NCI-H774 (cell line): ENCODE measurements at regions not wholly inside any gene's neighbourhood (a gene's known extent, or its start where the extent isn't known, plus 50 kb on each side); places are given as distances from the start of the nearest gene placed in this dataset.
"Not testable (repeated sequence)": the region's sequence is repeated elsewhere in the genome, so short reads cannot be mapped to it uniquely, and the experiment has no call there.

Experiments used
- DNase-seq: peaks from one replicate; lab custom pipeline; 2025; lab: John Stamatoyannopoulos, UW

GRCh38 chr16:7278636-7279035 is 54.0 kb upstream of the RBFOX1 start:
- DNase-seq = no peak

- no peak for DNase-seq
These were observed 60.0 kb upstream of the RBFOX1 start for GRCh38 chr16:7272567-7273158.

DNA sequence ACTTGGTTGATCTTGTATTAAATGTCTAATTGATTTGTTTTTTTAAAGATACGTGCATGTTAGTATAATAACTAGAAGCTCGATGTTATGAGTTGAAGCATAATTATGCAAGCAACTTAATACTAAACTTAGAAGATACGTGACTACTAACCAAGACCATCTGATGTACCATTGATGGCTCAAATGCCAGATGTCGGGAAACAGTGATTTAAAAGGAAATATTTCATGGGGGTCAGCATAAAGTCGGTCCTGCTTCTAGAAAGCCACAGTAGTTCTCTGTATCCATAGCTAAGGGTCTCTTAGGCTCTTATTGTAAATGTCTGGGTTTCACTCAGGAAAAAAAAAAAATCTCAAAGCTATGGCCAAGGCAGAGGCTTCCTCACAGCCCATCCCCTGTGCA is 61.2 kb upstream of the RBFOX1 start:
- DNase-seq = no peak

DNA sequence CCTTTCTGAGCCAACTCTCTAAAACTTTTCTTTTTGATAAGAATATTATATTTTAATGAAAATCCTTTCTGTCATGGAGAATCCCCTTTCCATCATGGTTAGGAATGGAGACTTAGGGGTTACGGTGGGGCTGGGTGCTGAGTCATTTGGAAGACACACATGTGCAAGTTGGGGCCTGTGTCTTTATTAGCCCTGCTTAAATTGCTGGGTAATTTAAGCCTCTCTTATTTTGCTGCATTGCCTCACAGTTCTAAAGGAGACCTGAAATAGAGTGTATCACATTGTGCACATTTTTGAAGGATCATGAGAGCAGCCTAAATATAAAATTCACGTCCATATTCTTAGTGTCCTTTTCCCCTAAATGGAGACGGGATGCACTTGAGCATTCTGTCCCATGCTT is 61.8 kb upstream of the RBFOX1 start:
- DNase-seq = no peak

- no peak for DNase-seq
These were observed 62.6 kb upstream of the RBFOX1 start for GRCh38 chr16:7270006-7270405.

DNA sequence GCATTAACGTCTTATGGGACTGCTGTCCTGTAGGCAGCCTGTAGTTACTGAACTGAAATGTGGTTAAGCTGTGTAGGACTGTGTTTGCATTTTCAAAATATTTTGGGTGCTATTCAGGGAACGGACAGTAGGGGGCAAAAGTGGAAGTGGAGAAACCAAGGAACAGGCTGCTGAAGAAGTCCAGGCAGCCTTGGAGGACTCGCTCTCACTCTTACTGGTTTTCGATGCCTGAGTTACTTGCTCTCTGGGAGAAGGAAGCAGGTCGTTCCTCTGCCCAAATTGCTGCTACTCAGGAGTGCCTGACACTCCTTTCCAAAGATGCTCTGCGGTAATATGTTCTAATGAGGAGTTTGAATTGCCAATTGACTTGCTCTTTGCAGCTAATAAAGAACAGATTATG is 64.5 kb upstream of the RBFOX1 start:
- peak; percentile 39 for DNase-seq

DNA sequence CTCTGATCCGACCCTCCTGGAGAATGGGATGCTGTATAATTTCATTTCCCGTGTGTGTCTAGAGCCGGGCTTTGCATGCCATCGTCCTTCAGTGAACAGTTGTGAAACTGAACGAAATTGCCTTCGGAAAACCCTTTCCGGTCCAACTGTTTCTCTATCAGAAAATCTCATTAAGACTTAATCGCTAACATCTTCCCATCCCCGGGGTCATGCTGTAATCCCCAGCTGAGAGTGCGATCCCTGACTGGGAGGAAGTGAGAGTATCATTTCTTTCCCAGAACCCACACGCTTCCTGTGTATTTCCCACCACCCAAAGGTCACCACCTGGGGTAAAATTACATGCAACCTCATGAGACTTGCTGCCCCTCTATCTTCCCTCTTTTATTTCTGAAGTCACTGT is 75.6 kb upstream of the RBFOX1 start:
- DNase-seq = no peak

DNA sequence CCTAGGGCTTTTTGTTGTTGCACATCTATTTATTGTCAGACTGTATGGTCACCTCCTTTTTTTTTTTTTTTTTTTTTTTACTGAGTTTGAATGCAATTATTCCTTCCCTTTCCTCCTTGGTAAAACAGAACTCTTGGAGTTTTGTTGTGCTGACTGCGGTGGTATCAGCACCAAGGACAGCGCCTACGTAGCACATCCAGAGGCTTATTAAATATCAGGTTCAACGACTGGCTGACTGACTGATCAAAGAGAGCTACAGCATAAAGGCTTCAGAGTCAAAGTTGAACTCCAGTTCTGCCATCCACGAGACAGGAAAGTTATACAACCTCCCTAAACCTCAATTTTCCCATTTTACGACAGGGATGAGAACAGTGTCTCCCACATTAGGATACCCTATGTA is 86.1 kb upstream of the RBFOX1 start:
- DNase-seq = no peak

DNA sequence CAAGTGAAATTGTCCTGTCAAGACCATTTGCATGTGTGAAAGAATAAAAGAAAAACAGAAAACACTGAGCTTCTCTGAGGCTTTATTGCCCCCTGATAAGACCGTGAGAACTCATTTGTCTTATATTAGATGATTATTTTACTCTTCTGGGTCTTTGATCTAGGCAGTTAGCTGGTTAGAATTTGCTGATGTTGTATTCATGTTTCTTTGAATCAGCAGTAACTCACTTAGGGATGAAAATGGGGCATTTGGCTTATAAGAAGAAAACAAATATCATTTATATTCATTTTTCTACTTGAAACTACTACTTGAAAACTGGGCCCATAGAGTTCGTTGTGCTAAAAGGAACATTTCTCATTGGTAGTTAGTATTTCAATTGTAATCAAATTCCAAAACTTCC is 93.1 kb upstream of the RBFOX1 start:
- no peak for DNase-seq

DNA sequence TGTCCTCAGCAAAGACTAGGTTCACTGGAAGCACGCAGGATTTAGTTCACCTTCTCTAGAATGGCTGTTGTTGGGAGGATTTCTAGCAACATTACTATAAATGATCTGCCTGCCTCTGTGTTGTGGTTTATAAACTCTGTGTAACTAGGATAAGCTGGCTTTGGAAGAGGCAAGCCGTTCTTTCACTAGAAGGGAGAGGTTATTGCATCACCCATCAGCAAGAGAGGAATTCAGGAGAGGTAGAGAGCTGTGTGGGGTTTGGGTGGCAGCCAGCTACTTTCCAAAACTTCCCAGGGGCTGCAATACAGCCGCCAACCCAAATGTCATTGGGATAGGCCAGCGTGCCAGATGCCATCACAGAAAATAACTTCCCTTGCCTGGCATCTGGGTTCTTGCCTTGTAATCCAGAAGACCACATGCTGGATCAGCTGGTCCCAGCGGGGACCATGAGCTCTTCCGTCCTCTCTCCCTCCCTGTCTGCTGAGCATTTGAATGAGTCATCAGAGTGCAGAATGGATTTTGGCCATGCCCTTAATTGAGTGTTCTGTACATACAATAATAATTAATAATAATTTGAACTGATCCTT is 95.7 kb upstream of the RBFOX1 start:
- no peak for DNase-seq

- DNase-seq = no peak
These were observed 98.7 kb upstream of the RBFOX1 start for GRCh38 chr16:7233975-7234374.

DNA sequence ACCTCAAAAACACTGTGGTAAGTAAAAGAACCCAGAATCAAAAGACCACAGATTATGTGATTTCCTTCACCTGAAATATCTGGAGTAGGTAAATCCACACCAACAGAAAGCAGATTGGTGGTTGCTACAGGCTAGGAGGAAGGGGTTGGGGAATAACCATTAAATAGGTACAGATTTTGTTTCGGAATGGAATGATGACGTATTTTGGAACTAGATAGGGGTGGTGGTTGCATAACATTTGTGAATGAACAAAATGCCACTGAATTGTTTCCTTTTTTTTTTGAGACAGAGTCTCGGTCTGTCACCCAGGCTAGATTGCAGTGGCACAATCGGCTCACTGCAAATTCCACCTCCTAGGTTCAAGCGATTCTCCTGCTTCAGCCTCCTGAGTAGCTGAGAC is 100.9 kb upstream of the RBFOX1 start:
- DNase-seq = no peak

- DNase-seq = not testable (repeated sequence)
These were observed 103.0 kb upstream of the RBFOX1 start for GRCh38 chr16:7229433-7230218.

DNA sequence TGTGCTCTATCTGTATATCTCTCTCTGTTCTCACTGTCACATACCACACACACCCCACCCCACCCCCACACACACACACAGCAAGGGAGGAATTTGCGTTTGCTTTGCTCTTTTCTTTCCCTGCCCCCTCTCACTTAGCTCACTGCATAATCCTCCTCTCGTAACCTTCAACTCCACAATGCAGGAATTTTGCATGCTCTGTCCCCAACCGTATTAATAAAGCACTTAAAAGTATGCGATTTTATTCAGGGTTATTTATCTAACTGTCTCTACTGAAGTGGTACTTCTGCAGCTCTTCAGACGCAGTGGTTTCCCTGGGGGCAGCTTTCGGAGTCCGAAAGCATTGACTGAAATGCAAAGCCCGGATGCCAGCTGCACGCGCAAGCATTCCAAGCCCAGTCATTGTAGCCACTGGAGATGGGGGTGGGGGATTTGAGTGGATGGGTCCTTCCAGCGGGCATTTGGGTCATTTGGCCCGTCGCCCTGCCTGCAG is 105.4 kb upstream of the RBFOX1 start:
- no peak for DNase-seq

GRCh38 chr16:7221157-7221556 is 111.5 kb upstream of the RBFOX1 start:
- DNase-seq = no peak

GRCh38 chr16:7218936-7219335 is 113.7 kb upstream of the RBFOX1 start:
- no peak for DNase-seq

GRCh38 chr16:7217797-7218196 is 114.8 kb upstream of the RBFOX1 start:
- no peak for DNase-seq

DNA sequence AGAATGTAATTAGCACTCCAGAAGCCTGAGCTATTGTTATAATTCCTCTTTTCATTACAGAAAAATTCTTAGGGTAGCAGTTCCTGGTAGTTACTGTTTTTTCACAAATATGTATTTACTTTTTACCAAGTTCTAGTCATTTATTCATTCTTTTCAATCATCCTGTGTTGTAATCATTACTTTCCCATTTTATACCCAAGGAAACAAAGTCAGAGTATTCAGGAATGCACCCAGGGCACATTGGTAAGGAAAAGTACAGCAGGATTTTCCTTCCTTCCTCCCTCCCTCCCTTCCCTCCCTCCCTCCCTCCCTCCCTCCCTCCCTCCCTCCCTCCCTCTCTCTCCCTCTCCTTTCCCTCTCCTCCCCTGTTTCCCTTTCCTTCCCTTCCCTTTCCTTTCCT is 115.9 kb upstream of the RBFOX1 start:
- no peak for DNase-seq

GRCh38 chr16:7211781-7212180 is 120.9 kb upstream of the RBFOX1 start:
- no peak for DNase-seq

DNA sequence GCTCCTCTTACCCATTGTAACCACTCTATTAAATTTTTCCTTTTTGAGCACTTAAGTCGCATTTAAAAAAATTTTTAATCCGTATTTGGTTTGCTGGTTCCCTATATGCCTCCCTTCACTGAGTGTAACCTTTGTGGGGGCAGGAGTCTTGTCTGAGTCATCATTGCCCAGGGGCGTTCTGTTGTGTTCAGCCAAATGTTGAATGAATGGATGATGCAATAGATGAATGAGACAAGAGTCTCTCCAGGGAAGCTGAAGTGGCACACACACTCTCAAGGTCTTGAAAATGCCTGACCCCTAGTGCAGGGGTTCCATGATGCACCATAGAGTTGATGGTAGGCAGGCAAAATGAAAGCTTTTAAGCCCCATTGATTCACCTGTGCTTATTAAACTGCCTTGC is 123.0 kb upstream of the RBFOX1 start:
- DNase-seq = no peak

GRCh38 chr16:7206469-7206868 is 126.2 kb upstream of the RBFOX1 start:
- no peak for DNase-seq

DNA sequence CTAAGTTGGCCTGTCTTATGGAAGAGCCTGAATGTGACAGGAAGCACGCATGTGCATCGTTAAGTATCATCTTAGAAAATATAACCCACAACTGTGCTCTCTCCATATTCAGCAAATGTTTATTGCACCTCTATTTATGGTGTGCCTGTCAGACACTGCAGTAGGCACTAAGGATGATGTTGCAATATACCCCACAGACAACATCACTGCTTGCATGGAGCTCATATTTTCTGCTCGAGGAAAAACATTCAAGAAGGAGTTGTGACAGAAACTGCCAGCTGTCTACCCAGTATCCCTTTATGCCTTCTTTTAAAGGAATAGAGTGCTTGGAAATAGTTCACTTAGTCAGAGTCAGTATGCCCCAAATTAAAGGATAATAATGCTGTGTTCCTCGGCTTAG is 132.3 kb upstream of the RBFOX1 start:
- no peak for DNase-seq

GRCh38 chr16:7185689-7186088 is 147.0 kb upstream of the RBFOX1 start:
- no peak for DNase-seq
